SK-N-SH treated with all-trans-retinoic acid at 6 μM for 48 hours (cell line): ENCODE measurements at regions not wholly inside any gene's neighbourhood (a gene's known extent, or its start where the extent isn't known, plus 50 kb on each side); places are given as distances from the start of the nearest gene placed in this dataset.

Source experiments
- ATAC-seq: fragments of 200-7000 bp; cut with Tn5 transposase; 3 replicates; pipeline ENCODE4 v1.9.1; 2020; ENCODE audit warnings: mild to moderate bottlenecking, moderate library complexity
- ARNTL ChIP-seq: fragments of 450-650 bp; formaldehyde crosslinking; IDR thresholded peaks from 2 replicates; pipeline ENCODE4 v1.5.0; 2020; ENCODE audit warnings: low read depth, mild to moderate bottlenecking, moderate library complexity, borderline replicate concordance
- BACH2 ChIP-seq: fragments of 250-450 bp; sonication (Bioruptor Pico); IDR thresholded peaks from 2 replicates; pipeline ENCODE4 v1.9.0; 2021; ENCODE audit warnings: mild to moderate bottlenecking, borderline replicate concordance
- CREB5 ChIP-seq: fragments of 250-450 bp; sonication (Bioruptor Pico); IDR thresholded peaks from 2 replicates; pipeline ENCODE4 v1.5.1; 2020; ENCODE audit warnings: low read depth, mild to moderate bottlenecking, moderate library complexity
- CSDC2 ChIP-seq: fragments of 250-450 bp; sonication (Bioruptor Pico); IDR thresholded peaks from 2 replicates; pipeline ENCODE4 v1.5.0; 2020; ENCODE audit warnings: mild to moderate bottlenecking, moderate library complexity
- CSRNP3 ChIP-seq: fragments of 250-450 bp; sonication (Bioruptor Pico); IDR thresholded peaks from 2 replicates; pipeline ENCODE4 v1.5.1; 2021; ENCODE audit warnings: mild to moderate bottlenecking, moderate library complexity
- ESRRG ChIP-seq: fragments of 250-450 bp; sonication (Bioruptor Pico); IDR thresholded peaks from 2 replicates; pipeline ENCODE4 v1.6.1; 2021; ENCODE audit warnings: mild to moderate bottlenecking
- GLIS3 ChIP-seq: fragments of 250-450 bp; sonication (Bioruptor Pico); IDR thresholded peaks from 2 replicates; pipeline ENCODE4 v1.5.0; 2020; ENCODE audit warnings: mild to moderate bottlenecking, moderate library complexity
- ISL1 ChIP-seq: fragments of 250-450 bp; sonication (Bioruptor Pico); IDR thresholded peaks from 2 replicates; pipeline ENCODE4 v2.1.2; 2022; ENCODE audit warnings: mild to moderate bottlenecking, moderate library complexity
- OSR1 ChIP-seq: fragments of 250-450 bp; sonication (Bioruptor Pico); IDR thresholded peaks from 2 replicates; pipeline ENCODE4 v1.8.0; 2022; ENCODE audit warnings: moderate library complexity, mild to moderate bottlenecking, inconsistent platforms
- PATZ1 ChIP-seq: fragments of 250-450 bp; sonication (Bioruptor Pico); IDR thresholded peaks from 2 replicates; pipeline ENCODE4 v1.8.0; 2020; ENCODE audit warnings: mild to moderate bottlenecking, moderate library complexity, borderline replicate concordance
- POU6F1 ChIP-seq: fragments of 250-450 bp; sonication (Bioruptor Pico); IDR thresholded peaks from 2 replicates; pipeline ENCODE4 v1.8.0; 2021; ENCODE audit warnings: low read depth, mild to moderate bottlenecking, moderate library complexity, borderline replicate concordance
- PPARA ChIP-seq: fragments of 250-450 bp; sonication (Bioruptor Pico); IDR thresholded peaks from 2 replicates; pipeline ENCODE4 v1.5.0; 2020; ENCODE audit warnings: mild to moderate bottlenecking, borderline replicate concordance
- RARB ChIP-seq: fragments of 250-450 bp; sonication (Bioruptor Pico); IDR thresholded peaks from 2 replicates; pipeline ENCODE4 v1.8.0; 2021; ENCODE audit warnings: mild to moderate bottlenecking, moderate library complexity
- SNAI2 ChIP-seq: fragments of 250-450 bp; sonication (Bioruptor Pico); IDR thresholded peaks from 2 replicates; pipeline ENCODE4 v1.5.0; 2020; ENCODE audit warnings: mild to moderate bottlenecking, moderate library complexity
- TCF4 ChIP-seq: fragments of 250-450 bp; sonication (Bioruptor Pico); IDR thresholded peaks from 2 replicates; pipeline ENCODE4 v1.8.0; 2021; ENCODE audit warnings: mild to moderate bottlenecking, moderate library complexity, borderline replicate concordance
- TSHZ2 ChIP-seq: fragments of 250-450 bp; sonication (Bioruptor Pico); IDR thresholded peaks from 2 replicates; pipeline ENCODE4 v1.5.0; 2020; ENCODE audit warnings: mild to moderate bottlenecking, moderate library complexity
- ZNF565 ChIP-seq: fragments of 450-650 bp; formaldehyde crosslinking; conservative IDR thresholded peaks from 2 replicates; pipeline ENCODE4 v1.5.0; 2020; ENCODE audit warnings: low read depth, mild to moderate bottlenecking, moderate library complexity
- ZNF70 ChIP-seq: fragments of 450-650 bp; formaldehyde crosslinking; IDR thresholded peaks from 2 replicates; pipeline ENCODE4 v1.5.0; 2020; ENCODE audit warnings: mild to moderate bottlenecking, moderate library complexity
- ZNF8 ChIP-seq: fragments of 450-650 bp; formaldehyde crosslinking; IDR thresholded peaks from 2 replicates; pipeline ENCODE4 v1.5.0; 2020; ENCODE audit warnings: mild to moderate bottlenecking, moderate library complexity

GRCh38 chr9:121550041-121550440, 50.4 kb upstream of the GGTA1 start:
- ATAC-seq: no peak
- TF ChIP-seq POU6F1 (CRISPR knock-in tag): no peak
- TF ChIP-seq CSRNP3 (CRISPR knock-in tag): no peak
- no peak for TF ChIP-seq ISL1
- no peak for TF ChIP-seq BACH2 (CRISPR knock-in tag)
- no peak for TF ChIP-seq GLIS3 (CRISPR knock-in tag)
- TF ChIP-seq ZNF70 (CRISPR knock-in tag): no peak
- TF ChIP-seq ESRRG: no peak
- no peak for TF ChIP-seq PATZ1 (CRISPR knock-in tag)
- TF ChIP-seq CREB5: no peak
- TF ChIP-seq ARNTL (CRISPR knock-in tag): no peak
- TF ChIP-seq ZNF8 (CRISPR knock-in tag): no peak

- peak; percentile 81 for ATAC-seq
- TF ChIP-seq TCF4 (CRISPR knock-in tag): 0 out of 2 replicates have a peak, but pooled peaks have one; percentile 15
- TF ChIP-seq ARNTL (CRISPR knock-in tag): no peak
- TF ChIP-seq PATZ1 (CRISPR knock-in tag): no peak
- no peak for TF ChIP-seq ESRRG
- no peak for TF ChIP-seq POU6F1 (CRISPR knock-in tag)
- 0 out of 2 replicates have a peak, but pooled peaks have one; percentile 16 for TF ChIP-seq TSHZ2
- TF ChIP-seq ZNF565 (CRISPR knock-in tag): no peak
- no peak for TF ChIP-seq PPARA (CRISPR knock-in tag)
- TF ChIP-seq SNAI2 (CRISPR knock-in tag): no peak
- TF ChIP-seq CSDC2 (CRISPR knock-in tag): no peak
- TF ChIP-seq OSR1: no peak
- no peak for TF ChIP-seq RARB
- no peak for TF ChIP-seq CSRNP3 (CRISPR knock-in tag)
Observed at GRCh38 chr9:121550569-121551512, 51.2 kb upstream of the GGTA1 start.
